Femur (tissue), 1 donor: ENCODE measurements at regions not wholly inside any gene's neighbourhood (a gene's known extent, or its start where the extent isn't known, plus 50 kb on each side); places are given as distances from the start of the nearest gene placed in this dataset.

Source experiments
- DNase-seq: peaks from one replicate; pipeline ENCODE4 v3.0.0-alpha.2; 2017

GRCh38 chr5:136682986-136683385, 317.6 kb upstream of the TRPC7 start:
- DNase-seq, result no peak

- DNase-seq, result no peak
These were observed 313.9 kb upstream of the TRPC7 start for GRCh38 chr5:136679233-136679632.

- DNase-seq, result no peak
These were observed 311.9 kb upstream of the TRPC7 start for GRCh38 chr5:136677217-136677616.

- no peak for DNase-seq
These were observed 311.3 kb upstream of the TRPC7 start for GRCh38 chr5:136676685-136677084.

- no peak for DNase-seq
These were observed 310.4 kb upstream of the TRPC7 start for GRCh38 chr5:136675769-136676168.

GRCh38 chr5:136674178-136674577, 308.8 kb upstream of the TRPC7 start:
- no peak for DNase-seq

- DNase-seq, result no peak
These were observed 302.4 kb upstream of the TRPC7 start for GRCh38 chr5:136667789-136668188.

- no peak for DNase-seq
These were observed 301.8 kb upstream of the TRPC7 start for GRCh38 chr5:136666970-136667620.

- no peak for DNase-seq
These were observed 300.0 kb upstream of the TRPC7 start for GRCh38 chr5:136665331-136665730.

- DNase-seq, result no peak
These were observed 295.7 kb upstream of the TRPC7 start for GRCh38 chr5:136661026-136661425.

GRCh38 chr5:136656811-136657210, 291.5 kb upstream of the TRPC7 start:
- DNase-seq, result no peak

GRCh38 chr5:136655468-136655867, 290.1 kb upstream of the TRPC7 start:
- no peak for DNase-seq

- DNase-seq, result no peak
These were observed 281.6 kb upstream of the TRPC7 start for GRCh38 chr5:136646915-136647314.

- no peak for DNase-seq
These were observed 277.6 kb upstream of the TRPC7 start for GRCh38 chr5:136642976-136643375.

- DNase-seq, result no peak
These were observed 274.3 kb upstream of the TRPC7 start for GRCh38 chr5:136639616-136640015.

GRCh38 chr5:136638084-136638483, 272.7 kb upstream of the TRPC7 start:
- no peak for DNase-seq

- no peak for DNase-seq
These were observed 270.7 kb upstream of the TRPC7 start for GRCh38 chr5:136636001-136636400.

GRCh38 chr5:136631186-136631585, 265.8 kb upstream of the TRPC7 start:
- DNase-seq, result no peak

- DNase-seq, result no peak
These were observed 263.9 kb upstream of the TRPC7 start for GRCh38 chr5:136629125-136629792.

- no peak for DNase-seq
These were observed 261.2 kb upstream of the TRPC7 start for GRCh38 chr5:136626531-136626930.

- no peak for DNase-seq
These were observed 257.4 kb upstream of the TRPC7 start for GRCh38 chr5:136622747-136623146.

- DNase-seq, result no peak
These were observed 256.4 kb upstream of the TRPC7 start for GRCh38 chr5:136621743-136622142.

- no peak for DNase-seq
These were observed 255.3 kb upstream of the TRPC7 start for GRCh38 chr5:136620621-136621020.

GRCh38 chr5:136620016-136620419, 254.7 kb upstream of the TRPC7 start:
- no peak for DNase-seq

GRCh38 chr5:136619556-136619955, 254.2 kb upstream of the TRPC7 start:
- no peak for DNase-seq
